ENCODE measurements at regions not wholly inside any gene's neighbourhood (a gene's known extent, or its start where the extent isn't known, plus 50 kb on each side); places are given as distances from the start of the nearest gene placed in this dataset.

DNA sequence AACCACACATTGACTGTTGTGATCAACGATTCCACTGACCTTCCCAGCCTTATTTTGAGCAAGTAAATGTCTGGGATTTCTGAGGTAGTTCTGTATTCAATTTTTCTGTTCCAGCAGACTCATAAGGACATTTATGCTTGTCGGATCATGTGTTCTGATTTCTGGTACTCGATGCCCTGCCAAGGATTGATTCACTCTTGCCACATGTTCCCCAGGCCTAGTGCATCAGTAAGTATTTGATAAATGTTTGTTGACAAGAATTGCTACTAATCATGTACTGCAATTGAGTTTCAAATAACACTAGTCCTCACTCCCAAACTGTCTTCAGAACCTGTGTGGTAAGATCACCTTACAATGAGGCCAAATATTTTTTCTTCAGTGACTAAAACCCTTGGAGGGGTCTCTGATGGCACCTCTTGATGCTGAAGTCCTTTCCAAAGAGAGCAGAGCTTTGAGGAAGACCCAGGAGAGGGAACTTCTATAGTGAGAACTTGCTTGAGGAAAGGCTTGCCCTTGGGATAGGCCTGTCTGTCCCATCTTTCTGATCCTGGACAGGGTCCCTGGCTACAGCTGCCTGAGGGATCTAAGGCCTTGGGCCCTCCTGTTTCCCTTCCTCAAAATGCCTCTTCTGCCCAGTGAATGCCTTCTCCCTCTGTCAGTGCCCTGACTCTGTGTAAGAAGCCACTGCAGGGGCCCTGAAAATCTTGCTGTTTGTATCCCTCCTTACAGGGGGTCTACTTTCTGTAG lies 115.8 kb upstream of the FAM78B start:
- H3K9me3 ChIP-seq, result no peaks in the 10 kb centered on the region
- 49 to 69% methylated on average over 3 of the region's 3 CpGs for WGBS, 2 donors
- H3K36me3 ChIP-seq, result no peaks in the 10 kb centered on the region
- no peak for ATAC-seq (ENCODE audit: low FRiP score in 2 of 2)
- H3K4me3 ChIP-seq, result no peak overlapping the region
- H3K4me1 ChIP-seq, result no peaks in the 10 kb centered on the region
- no peaks in the 10 kb centered on the region for H3K27me3 ChIP-seq
- DNase-seq, result no peak
- TF ChIP-seq POLR2A (IDR thresholded peaks at IDR 0.05), result no peak
- TF ChIP-seq EP300 (IDR thresholded peaks at IDR 0.05), result no peak
- TF ChIP-seq POLR2AphosphoS5 (IDR thresholded peaks at IDR 0.05), result no peak
- TF ChIP-seq, protein P1, sequence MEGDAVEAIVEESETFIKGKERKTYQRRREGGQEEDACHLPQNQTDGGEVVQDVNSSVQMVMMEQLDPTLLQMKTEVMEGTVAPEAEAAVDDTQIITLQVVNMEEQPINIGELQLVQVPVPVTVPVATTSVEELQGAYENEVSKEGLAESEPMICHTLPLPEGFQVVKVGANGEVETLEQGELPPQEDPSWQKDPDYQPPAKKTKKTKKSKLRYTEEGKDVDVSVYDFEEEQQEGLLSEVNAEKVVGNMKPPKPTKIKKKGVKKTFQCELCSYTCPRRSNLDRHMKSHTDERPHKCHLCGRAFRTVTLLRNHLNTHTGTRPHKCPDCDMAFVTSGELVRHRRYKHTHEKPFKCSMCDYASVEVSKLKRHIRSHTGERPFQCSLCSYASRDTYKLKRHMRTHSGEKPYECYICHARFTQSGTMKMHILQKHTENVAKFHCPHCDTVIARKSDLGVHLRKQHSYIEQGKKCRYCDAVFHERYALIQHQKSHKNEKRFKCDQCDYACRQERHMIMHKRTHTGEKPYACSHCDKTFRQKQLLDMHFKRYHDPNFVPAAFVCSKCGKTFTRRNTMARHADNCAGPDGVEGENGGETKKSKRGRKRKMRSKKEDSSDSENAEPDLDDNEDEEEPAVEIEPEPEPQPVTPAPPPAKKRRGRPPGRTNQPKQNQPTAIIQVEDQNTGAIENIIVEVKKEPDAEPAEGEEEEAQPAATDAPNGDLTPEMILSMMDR (IDR thresholded peaks at IDR 0.05), result no peak
- no peak overlapping the region for H3K27ac ChIP-seq

DNA sequence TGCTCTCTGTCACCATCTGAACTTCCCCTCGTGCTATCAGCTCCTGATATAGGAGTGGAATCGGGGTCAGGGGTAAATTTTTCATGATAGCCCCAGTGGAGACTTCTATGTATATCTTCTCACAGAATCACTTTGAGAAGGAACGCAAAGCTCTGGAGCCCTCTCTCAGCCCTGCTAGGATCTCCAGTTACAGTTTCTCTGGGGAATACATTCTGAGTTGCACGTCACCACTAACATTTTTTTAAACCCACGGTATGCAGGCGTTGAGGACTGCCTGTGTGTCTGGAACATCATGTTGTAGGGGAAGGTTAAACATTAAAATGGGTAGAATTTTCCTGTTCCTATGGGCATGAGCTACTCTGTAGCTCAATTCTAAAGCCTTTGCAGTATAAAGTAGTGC lies 116.4 kb upstream of the FAM78B start:
- Histone ChIP-seq H3K4me1 (no peaks in the 10 kb centered on the region), H3K9me3 (no peaks in the 10 kb centered on the region), H3K4me3 (no peak overlapping the region), H3K36me3 (no peaks in the 10 kb centered on the region), H3K27me3 (no peaks in the 10 kb centered on the region), H3K27ac (no peak overlapping the region)
- no peak for DNase-seq
- TF ChIP-seq POLR2AphosphoS5 (IDR thresholded peaks at IDR 0.05) (no peak), POLR2A (IDR thresholded peaks at IDR 0.05) (no peak), EP300 (IDR thresholded peaks at IDR 0.05) (no peak)
- TF ChIP-seq, protein P1 (IDR thresholded peaks at IDR 0.05), result no peak
- ATAC-seq (ENCODE audit: low FRiP score in 2 of 2), result no peak
- 64 to 65% methylated on average over 6 of the region's 6 CpGs for WGBS, 2 donors

DNA sequence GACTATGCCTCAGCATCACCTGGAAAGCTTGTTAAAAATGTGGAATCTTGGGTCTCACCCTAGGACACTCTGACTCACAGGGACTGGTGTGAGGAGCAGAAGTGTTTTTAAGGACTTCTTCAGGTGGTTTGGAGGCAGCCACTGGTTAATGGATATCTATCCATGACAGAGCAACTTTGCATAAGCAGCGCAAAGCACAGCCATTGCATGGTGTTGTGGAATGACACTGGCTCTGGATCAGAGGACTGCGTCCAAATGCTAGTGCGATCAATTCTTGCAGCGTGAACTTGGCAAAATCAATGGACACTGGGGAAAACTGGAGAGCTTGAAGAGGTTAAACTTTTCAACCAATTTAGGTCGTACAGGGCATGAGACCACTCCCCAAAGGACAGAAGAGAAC lies 116.8 kb upstream of the FAM78B start:
- ATAC-seq (ENCODE audit: low FRiP score in 2 of 2), result no peak
- H3K4me3 ChIP-seq, result no peak overlapping the region

DNA sequence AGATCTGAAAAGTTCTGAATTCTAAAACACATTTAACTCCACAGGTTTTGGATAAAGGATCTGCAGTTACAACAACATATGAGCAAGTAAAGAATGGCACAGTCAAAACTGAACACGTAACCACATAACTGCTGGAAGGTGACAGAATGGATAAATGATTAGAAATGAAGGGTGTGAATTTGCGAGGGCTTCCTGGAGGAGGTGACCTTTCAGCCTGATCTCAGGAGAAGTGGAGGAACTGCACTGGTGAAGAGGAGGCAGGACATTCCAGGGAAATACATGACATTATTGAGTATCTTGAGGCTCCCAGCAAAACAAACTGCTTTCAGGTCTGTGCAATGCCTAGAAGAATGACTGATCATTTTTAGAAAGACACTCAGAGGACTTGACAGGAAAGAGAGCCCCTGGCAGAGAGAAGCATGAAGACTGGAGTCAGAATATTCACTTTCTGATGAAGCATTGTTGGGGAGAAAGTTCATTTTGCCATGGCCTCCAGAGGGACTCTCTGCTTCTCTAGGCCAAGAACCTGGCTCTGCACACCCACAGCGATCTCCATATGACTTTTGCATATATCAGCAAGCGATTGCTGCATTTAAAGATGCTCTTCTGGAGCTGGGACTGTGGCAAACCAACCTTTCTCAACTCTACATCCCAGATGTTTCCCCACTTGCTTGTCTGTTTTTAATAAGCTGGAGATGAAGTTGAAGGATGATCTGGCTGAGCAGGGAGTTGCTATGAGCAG lies 122.7 kb upstream of the FAM78B start:
- H3K36me3 ChIP-seq, result no peaks in the 10 kb centered on the region
- H3K4me1 ChIP-seq, result no peaks in the 10 kb centered on the region
- TF ChIP-seq POLR2AphosphoS5 (IDR thresholded peaks at IDR 0.05) (no peak), EP300 (IDR thresholded peaks at IDR 0.05) (no peak), POLR2A (IDR thresholded peaks at IDR 0.05) (no peak)
- TF ChIP-seq, protein P1 (IDR thresholded peaks at IDR 0.05), result no peak
- ATAC-seq (ENCODE audit: low FRiP score in 2 of 2) (no peak), DNase-seq (no peak)
- H3K27me3 ChIP-seq, result no peaks in the 10 kb centered on the region
- no peak overlapping the region for H3K4me3 ChIP-seq
- 79 to 82% methylated on average over 4 of the region's 4 CpGs for WGBS, 2 donors
- H3K27ac ChIP-seq, result no peak overlapping the region
- no peaks in the 10 kb centered on the region for H3K9me3 ChIP-seq

More for the DNA sequence above, 116.8 kb upstream of the FAM78B start:
- H3K36me3 ChIP-seq, result no peaks in the 10 kb centered on the region
- DNase-seq, result no peak
- no peaks in the 10 kb centered on the region for H3K27me3 ChIP-seq
- TF ChIP-seq POLR2AphosphoS5 (IDR thresholded peaks at IDR 0.05) (no peak), EP300 (IDR thresholded peaks at IDR 0.05) (no peak), POLR2A (IDR thresholded peaks at IDR 0.05) (no peak)
- TF ChIP-seq, protein P1 (IDR thresholded peaks at IDR 0.05), result no peak
- H3K4me1 ChIP-seq, result no peaks in the 10 kb centered on the region
- 85 to 88% methylated on average over 5 of the region's 5 CpGs for WGBS, 2 donors
- H3K27ac ChIP-seq, result no peak overlapping the region
- H3K9me3 ChIP-seq, result no peaks in the 10 kb centered on the region
